ENCODE measurements at regions not wholly inside any gene's neighbourhood (a gene's known extent, or its start where the extent isn't known, plus 50 kb on each side); places are given as distances from the start of the nearest gene placed in this dataset.

DNA sequence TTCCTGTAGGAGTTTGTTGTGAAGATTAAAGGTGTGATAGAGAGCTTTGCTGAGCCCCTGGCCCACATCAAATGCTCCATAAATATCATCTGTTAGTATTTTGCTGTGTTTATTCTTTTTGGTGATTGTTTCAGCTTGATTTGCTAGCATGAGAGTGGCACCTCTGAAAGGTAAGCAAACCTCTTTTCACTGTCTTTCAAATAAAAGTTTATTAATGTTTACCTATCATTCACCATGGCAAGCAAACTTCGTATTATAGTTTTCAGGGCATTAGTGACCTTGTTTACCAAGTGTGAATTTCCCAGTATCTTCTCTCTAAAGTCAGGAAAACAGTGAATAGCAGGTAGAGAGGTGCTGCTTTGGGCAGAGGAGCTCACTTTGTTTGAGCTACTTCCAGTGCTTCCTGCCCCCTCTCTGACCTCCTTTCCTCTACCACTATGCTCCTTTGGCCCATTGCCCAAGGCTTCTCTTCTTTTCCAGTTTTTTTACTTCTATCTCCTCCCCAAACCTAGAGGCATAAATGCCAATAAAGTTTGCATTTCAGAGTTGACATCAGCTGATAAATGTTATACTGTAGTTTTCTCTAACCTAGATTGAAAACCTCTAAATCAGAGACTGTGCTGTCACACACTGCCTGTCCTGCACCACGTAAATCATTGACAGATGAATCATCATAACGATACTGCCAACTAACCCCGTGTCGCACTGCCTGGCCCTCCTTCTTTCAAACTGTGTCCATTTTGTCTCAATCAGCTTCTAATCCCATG, 569.0 kb downstream of the TUSC7 start:
- TF ChIP-seq, protein P1, sequence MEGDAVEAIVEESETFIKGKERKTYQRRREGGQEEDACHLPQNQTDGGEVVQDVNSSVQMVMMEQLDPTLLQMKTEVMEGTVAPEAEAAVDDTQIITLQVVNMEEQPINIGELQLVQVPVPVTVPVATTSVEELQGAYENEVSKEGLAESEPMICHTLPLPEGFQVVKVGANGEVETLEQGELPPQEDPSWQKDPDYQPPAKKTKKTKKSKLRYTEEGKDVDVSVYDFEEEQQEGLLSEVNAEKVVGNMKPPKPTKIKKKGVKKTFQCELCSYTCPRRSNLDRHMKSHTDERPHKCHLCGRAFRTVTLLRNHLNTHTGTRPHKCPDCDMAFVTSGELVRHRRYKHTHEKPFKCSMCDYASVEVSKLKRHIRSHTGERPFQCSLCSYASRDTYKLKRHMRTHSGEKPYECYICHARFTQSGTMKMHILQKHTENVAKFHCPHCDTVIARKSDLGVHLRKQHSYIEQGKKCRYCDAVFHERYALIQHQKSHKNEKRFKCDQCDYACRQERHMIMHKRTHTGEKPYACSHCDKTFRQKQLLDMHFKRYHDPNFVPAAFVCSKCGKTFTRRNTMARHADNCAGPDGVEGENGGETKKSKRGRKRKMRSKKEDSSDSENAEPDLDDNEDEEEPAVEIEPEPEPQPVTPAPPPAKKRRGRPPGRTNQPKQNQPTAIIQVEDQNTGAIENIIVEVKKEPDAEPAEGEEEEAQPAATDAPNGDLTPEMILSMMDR (IDR thresholded peaks at IDR 0.05): no peak
- TF ChIP-seq POLR2AphosphoS5 (IDR thresholded peaks at IDR 0.05; ENCODE audit: insufficient read depth in 1 of 2, low read depth in 1 of 2): no peak
- Histone ChIP-seq H3K9me3 (no peaks in the 10 kb centered on the region), H3K4me3 (no peak overlapping the region), H3K4me1 (no peaks in the 10 kb centered on the region), H3K27ac (no peak overlapping the region), H3K27me3 (no peaks in the 10 kb centered on the region), H3K36me3 (no peaks in the 10 kb centered on the region)
- intact Hi-C loops (cut with DNase I): no loop called here
- no peak for DNase-seq (ENCODE audit: extremely low spot score in 2 of 2)

DNA sequence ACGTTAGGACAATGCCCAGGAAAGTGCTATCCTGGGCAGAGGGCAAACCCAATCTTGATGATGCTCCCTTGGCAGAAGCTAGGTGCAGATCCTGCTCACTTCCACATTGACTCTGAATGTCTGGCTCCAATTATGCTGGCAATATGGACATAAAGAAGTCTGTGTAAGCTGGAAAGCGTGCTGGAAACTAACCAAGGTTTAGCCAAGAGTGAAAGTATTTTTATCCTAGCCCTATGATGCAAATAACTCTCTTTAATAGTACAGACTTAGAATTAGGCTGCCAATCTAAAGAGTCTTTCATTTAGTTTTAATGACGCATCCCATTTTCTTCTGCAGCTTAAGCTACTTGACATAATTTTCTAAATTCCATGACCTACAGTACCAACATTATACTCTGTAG, 571.8 kb downstream of the TUSC7 start:
- no peak overlapping the region for H3K27ac ChIP-seq
- no peaks in the 10 kb centered on the region for H3K36me3 ChIP-seq
- no peak for DNase-seq (ENCODE audit: extremely low spot score in 2 of 2)
- no peaks in the 10 kb centered on the region for H3K9me3 ChIP-seq
- no peaks in the 10 kb centered on the region for H3K27me3 ChIP-seq
- peaks cover 7% of the 10 kb centered on the region for H3K4me1 ChIP-seq
- TF ChIP-seq, protein P1 (IDR thresholded peaks at IDR 0.05): no peak
- TF ChIP-seq POLR2AphosphoS5 (IDR thresholded peaks at IDR 0.05; ENCODE audit: insufficient read depth in 1 of 2, low read depth in 1 of 2) (no peak), POLR2A (IDR thresholded peaks at IDR 0.05) (no peak)
- intact Hi-C loops (cut with DNase I): no loop called here
- H3K4me3 ChIP-seq: no peak overlapping the region

DNA sequence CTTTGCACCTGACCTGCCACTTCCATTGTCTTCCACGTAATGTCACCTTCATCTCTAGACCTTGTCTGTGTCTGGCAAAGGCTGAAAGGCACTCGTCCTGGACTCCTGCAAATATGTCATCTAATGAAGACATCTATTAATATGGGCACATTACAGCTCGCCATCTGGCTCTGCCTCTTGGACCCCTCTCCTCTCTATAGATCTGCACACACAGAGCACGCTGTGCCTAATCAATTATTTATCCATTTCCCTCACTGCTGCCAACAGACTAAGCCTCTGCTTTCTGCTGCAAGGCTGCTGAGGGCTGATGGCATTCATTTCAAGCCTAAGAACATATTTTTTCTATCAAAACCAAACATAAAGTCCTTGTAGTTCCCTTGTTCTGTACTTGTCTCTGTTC, 573.0 kb downstream of the TUSC7 start:
- no peaks in the 10 kb centered on the region for H3K36me3 ChIP-seq
- intact Hi-C loops (cut with DNase I): no loop called here
- H3K4me1 ChIP-seq: peaks cover 7% of the 10 kb centered on the region
- H3K27me3 ChIP-seq: no peaks in the 10 kb centered on the region
- TF ChIP-seq POLR2A (IDR thresholded peaks at IDR 0.05): no peak
- TF ChIP-seq POLR2AphosphoS5 (IDR thresholded peaks at IDR 0.05; ENCODE audit: insufficient read depth in 1 of 2, low read depth in 1 of 2): no peak
- TF ChIP-seq, protein P1 (IDR thresholded peaks at IDR 0.05): no peak
- no peak for DNase-seq (ENCODE audit: extremely low spot score in 2 of 2)
- H3K4me3 ChIP-seq: no peak overlapping the region
- H3K9me3 ChIP-seq: no peaks in the 10 kb centered on the region
- no peak overlapping the region for H3K27ac ChIP-seq

DNA sequence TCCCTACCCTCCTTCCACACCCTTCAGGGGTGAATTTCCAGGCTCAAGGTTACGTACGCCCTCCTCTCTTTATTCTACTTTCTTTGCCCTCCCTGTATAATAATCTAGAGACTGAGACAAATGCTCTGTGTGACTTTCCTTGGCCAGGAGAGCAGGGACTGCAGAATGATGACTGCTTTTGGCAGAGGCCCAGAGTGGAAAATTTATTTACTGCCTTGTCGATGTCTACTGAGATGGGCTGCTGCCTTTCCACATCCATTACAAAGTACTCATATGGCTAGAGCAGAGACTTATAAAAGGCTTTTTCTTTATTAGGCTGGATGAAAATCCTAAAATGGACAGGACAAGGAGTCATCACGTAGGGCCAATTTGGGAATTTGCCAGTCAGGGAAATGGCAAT, 576.2 kb downstream of the TUSC7 start:
- peaks cover 7% of the 10 kb centered on the region for H3K4me1 ChIP-seq
- TF ChIP-seq POLR2A (IDR thresholded peaks at IDR 0.05) (no peak), POLR2AphosphoS5 (IDR thresholded peaks at IDR 0.05; ENCODE audit: insufficient read depth in 1 of 2, low read depth in 1 of 2) (no peak)
- TF ChIP-seq, protein P1 (IDR thresholded peaks at IDR 0.05): no peak
- no peak overlapping the region for H3K4me3 ChIP-seq
- no peaks in the 10 kb centered on the region for H3K9me3 ChIP-seq
- DNase-seq (ENCODE audit: extremely low spot score in 2 of 2): no peak
- intact Hi-C loops (cut with DNase I): no loop called here
- H3K36me3 ChIP-seq: no peaks in the 10 kb centered on the region
- H3K27me3 ChIP-seq: no peaks in the 10 kb centered on the region
- H3K27ac ChIP-seq: no peak overlapping the region

DNA sequence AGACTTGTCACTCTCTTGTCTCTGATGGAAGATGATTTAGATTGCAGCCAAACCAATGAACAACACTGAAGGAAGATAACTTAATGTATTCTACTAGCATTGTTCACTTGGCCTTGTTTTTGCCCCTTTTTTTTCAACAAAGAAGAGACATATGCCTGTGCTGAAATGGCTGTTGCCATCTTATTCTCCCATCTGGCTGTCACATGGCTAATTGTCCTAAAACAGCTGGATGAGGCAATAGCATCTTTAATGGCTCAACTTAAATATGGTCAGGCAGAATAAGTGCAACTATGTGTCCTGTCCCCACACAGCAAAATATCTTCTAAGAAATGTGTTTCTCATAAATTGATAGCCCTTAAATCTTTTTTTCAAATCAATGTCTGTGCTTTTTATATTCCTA, 576.9 kb downstream of the TUSC7 start:
- no peak for DNase-seq (ENCODE audit: extremely low spot score in 2 of 2)
- peaks cover 7% of the 10 kb centered on the region for H3K4me1 ChIP-seq
- TF ChIP-seq POLR2AphosphoS5 (IDR thresholded peaks at IDR 0.05; ENCODE audit: insufficient read depth in 1 of 2, low read depth in 1 of 2) (no peak), POLR2A (IDR thresholded peaks at IDR 0.05) (no peak)
- TF ChIP-seq, protein P1 (IDR thresholded peaks at IDR 0.05): no peak
- no peak overlapping the region for H3K4me3 ChIP-seq
- H3K9me3 ChIP-seq: no peaks in the 10 kb centered on the region
- intact Hi-C loops (cut with DNase I): no loop called here
- no peak overlapping the region for H3K27ac ChIP-seq
- no peaks in the 10 kb centered on the region for H3K36me3 ChIP-seq
- H3K27me3 ChIP-seq: no peaks in the 10 kb centered on the region
